ENCODE measurements at regions not wholly inside any gene's neighbourhood (a gene's known extent, or its start where the extent isn't known, plus 50 kb on each side); places are given as distances from the start of the nearest gene placed in this dataset.

DNA sequence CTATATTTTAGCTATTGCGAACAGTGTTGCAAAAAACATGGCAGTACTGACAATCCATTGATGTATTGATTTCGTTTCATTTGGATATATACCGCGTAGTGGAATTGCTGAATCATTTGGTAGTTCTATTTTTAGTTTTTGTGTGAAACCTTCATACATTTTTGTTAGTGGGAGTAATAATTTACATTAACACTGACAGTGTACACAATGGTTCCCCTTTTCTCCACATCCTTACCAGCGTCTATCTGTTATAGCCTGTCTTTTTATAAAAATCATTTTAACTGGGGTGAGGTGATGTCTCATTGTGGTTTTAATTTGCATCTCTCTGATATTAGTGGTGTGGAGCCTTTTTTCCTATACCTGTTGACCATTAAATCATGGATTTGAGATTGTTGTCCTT is 392.4 kb upstream of the ALCAM start (continued):
- TF ChIP-seq, protein P1, sequence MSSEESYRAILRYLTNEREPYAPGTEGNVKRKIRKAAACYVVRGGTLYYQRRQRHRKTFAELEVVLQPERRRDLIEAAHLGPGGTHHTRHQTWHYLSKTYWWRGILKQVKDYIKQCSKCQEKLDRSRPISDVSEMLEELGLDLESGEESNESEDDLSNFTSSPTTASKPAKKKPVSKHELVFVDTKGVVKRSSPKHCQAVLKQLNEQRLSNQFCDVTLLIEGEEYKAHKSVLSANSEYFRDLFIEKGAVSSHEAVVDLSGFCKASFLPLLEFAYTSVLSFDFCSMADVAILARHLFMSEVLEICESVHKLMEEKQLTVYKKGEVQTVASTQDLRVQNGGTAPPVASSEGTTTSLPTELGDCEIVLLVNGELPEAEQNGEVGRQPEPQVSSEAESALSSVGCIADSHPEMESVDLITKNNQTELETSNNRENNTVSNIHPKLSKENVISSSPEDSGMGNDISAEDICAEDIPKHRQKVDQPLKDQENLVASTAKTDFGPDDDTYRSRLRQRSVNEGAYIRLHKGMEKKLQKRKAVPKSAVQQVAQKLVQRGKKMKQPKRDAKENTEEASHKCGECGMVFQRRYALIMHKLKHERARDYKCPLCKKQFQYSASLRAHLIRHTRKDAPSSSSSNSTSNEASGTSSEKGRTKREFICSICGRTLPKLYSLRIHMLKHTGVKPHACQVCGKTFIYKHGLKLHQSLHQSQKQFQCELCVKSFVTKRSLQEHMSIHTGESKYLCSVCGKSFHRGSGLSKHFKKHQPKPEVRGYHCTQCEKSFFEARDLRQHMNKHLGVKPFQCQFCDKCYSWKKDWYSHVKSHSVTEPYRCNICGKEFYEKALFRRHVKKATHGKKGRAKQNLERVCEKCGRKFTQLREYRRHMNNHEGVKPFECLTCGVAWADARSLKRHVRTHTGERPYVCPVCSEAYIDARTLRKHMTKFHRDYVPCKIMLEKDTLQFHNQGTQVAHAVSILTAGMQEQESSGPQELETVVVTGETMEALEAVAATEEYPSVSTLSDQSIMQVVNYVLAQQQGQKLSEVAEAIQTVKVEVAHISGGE (CRISPR knock-in tag; IDR thresholded peaks at IDR 0.05) = no peak
- TF ChIP-seq JUNB (IDR thresholded peaks at IDR 0.05) (no peak), HDGF (IDR thresholded peaks at IDR 0.05) (no peak), MYB (IDR thresholded peaks at IDR 0.05; ENCODE audit: borderline replicate concordance, low read depth, low read length) (no peak), KAT2A (conservative IDR thresholded peaks at IDR 0.05; ENCODE audit: control insufficient read depth, low read depth, low read length) (no peak), KLF5 (IDR thresholded peaks at IDR 0.05; ENCODE audit: partially characterized antibody) (no peak)
- TF ChIP-seq, protein P2, sequence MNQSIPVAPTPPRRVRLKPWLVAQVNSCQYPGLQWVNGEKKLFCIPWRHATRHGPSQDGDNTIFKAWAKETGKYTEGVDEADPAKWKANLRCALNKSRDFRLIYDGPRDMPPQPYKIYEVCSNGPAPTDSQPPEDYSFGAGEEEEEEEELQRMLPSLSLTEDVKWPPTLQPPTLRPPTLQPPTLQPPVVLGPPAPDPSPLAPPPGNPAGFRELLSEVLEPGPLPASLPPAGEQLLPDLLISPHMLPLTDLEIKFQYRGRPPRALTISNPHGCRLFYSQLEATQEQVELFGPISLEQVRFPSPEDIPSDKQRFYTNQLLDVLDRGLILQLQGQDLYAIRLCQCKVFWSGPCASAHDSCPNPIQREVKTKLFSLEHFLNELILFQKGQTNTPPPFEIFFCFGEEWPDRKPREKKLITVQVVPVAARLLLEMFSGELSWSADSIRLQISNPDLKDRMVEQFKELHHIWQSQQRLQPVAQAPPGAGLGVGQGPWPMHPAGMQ (IDR thresholded peaks at IDR 0.05; ENCODE audit: borderline replicate concordance) = no peak
- TF ChIP-seq, protein P3, sequence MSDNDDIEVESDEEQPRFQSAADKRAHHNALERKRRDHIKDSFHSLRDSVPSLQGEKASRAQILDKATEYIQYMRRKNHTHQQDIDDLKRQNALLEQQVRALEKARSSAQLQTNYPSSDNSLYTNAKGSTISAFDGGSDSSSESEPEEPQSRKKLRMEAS (IDR thresholded peaks at IDR 0.05; ENCODE audit: low read depth, low read length) = no peak

DNA sequence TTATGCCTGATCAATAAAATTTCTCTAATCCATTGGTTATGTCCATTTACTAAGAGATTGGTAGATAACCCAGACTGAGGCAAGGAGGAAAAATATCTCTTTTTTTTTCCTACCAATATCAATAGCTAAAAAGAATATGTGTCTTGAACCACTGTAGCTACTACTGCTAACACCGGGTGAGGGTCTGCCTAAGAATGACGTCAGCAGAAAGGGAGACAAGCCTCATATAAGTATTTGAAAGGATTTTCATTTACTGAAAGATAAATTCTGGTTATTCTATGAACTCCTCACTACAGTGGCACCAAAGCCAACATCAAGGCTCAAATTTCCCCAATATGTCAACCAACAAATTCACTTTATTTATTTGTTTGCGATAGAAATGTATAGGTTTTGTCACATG is 389.0 kb upstream of the ALCAM start:
- FAIRE-seq (no peak), DNase-seq (ENCODE audit: low read depth, low spot score) (no peak), ATAC-seq (no peak)
- ChIA-PET SMC1A (ENCODE audit: uncharacterized antibody, unreplicated experiment) (no interaction called here), POLR2A (no interaction called here), CTCF (interaction anchor here (0.6 kb wide), 1 partner anchor 221 kb away, joined by 3 read pairs; no protein-coding TSS in a partner anchor), RAD21 (ENCODE audit: unreplicated experiment) (no interaction called here)
- Histone ChIP-seq H3K36me3 (ENCODE audit: control insufficient read depth in 2 of 2, insufficient read depth in 2 of 2, low read length in 1 of 2) (no peaks in the 10 kb centered on the region), H3K27me3 (replicated peaks in 1 of 2; ENCODE audit: control insufficient read depth in 2 of 2, insufficient read depth in 2 of 2, low read length in 1 of 2) (no peaks in the 10 kb centered on the region), H4K20me1 (ENCODE audit: control insufficient read depth, insufficient read depth) (no peaks in the 10 kb centered on the region), H2AFZ (ENCODE audit: control insufficient read depth, low read depth, low read length) (no peak overlapping the region), H3K4me3 (no peak overlapping the region), H3K9ac (ENCODE audit: control insufficient read depth, insufficient read depth, low read length) (no peak overlapping the region), H3K27ac (ENCODE audit: control insufficient read depth, insufficient read depth) (no peak overlapping the region), H3K79me2 (ENCODE audit: control insufficient read depth, insufficient read depth, low read length) (no peaks in the 10 kb centered on the region), H3K9me3 (replicated peaks; ENCODE audit: control insufficient read depth, insufficient read depth, low read length) (no peaks in the 10 kb centered on the region), H3K4me1 (ENCODE audit: control insufficient read depth, insufficient read depth, low read length) (no peaks in the 10 kb centered on the region), H3K4me2 (ENCODE audit: control insufficient read depth, insufficient read depth) (no peak overlapping the region)
- intact Hi-C loops (cut with micrococcal nuclease; ENCODE audit: unreplicated experiment) = no loop called here
- WGBS (ENCODE audit: insufficient coverage, insufficient replicate concordance, low lambda C conversion rate, missing lambda C conversion rate) = 66% methylated on average over 3 of the region's 3 CpGs
- TF ChIP-seq MEF2B (IDR thresholded peaks at IDR 0.05; ENCODE audit: partially characterized antibody, poor library complexity, severe bottlenecking) = no peak
- TF ChIP-seq RB1 (IDR thresholded peaks at IDR 0.05; ENCODE audit: borderline replicate concordance) = no peak
- TF ChIP-seq, protein P4, sequence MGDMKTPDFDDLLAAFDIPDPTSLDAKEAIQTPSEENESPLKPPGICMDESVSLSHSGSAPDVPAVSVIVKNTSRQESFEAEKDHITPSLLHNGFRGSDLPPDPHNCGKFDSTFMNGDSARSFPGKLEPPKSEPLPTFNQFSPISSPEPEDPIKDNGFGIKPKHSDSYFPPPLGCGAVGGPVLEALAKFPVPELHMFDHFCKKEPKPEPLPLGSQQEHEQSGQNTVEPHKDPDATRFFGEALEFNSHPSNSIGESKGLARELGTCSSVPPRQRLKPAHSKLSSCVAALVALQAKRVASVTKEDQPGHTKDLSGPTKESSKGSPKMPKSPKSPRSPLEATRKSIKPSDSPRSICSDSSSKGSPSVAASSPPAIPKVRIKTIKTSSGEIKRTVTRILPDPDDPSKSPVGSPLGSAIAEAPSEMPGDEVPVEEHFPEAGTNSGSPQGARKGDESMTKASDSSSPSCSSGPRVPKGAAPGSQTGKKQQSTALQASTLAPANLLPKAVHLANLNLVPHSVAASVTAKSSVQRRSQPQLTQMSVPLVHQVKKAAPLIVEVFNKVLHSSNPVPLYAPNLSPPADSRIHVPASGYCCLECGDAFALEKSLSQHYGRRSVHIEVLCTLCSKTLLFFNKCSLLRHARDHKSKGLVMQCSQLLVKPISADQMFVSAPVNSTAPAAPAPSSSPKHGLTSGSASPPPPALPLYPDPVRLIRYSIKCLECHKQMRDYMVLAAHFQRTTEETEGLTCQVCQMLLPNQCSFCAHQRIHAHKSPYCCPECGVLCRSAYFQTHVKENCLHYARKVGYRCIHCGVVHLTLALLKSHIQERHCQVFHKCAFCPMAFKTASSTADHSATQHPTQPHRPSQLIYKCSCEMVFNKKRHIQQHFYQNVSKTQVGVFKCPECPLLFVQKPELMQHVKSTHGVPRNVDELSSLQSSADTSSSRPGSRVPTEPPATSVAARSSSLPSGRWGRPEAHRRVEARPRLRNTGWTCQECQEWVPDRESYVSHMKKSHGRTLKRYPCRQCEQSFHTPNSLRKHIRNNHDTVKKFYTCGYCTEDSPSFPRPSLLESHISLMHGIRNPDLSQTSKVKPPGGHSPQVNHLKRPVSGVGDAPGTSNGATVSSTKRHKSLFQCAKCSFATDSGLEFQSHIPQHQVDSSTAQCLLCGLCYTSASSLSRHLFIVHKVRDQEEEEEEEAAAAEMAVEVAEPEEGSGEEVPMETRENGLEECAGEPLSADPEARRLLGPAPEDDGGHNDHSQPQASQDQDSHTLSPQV (IDR thresholded peaks at IDR 0.05) = no peak
- BruUV-seq (replicated peaks) = no TSS peak
- in situ Hi-C loops (cut with MboI) = no loop called here
